Caco-2 (cell line): ENCODE measurements at regions not wholly inside any gene's neighbourhood (a gene's known extent, or its start where the extent isn't known, plus 50 kb on each side); places are given as distances from the start of the nearest gene placed in this dataset.

Experiments
- BruUV-seq: library from RNA; stranded (reverse); fragments of 400-500 nt; replicated peaks from 2 replicates; lab custom pipeline; 2021; lab: Mats Ljungman, UMichigan
- CTCF ChIA-PET: fragments of 300-600 bp; sonication (Branson Sonifier 250); formaldehyde crosslinking; loops from one replicate; lab custom pipeline; 2022; ENCODE audit warnings: antibody characterized with exemption; lab: Charles Lee
- POLR2A ChIA-PET: fragments of 300-600 bp; sonication (Branson Sonifier 250); formaldehyde crosslinking; loops from one replicate; lab custom pipeline; 2022; ENCODE audit warnings: antibody characterized with exemption; lab: Charles Lee
- DNase-seq, 2 experiments: peaks; one replicate each; pipeline versions ENCODE4 v3.0.0 to v3.0.0-alpha.2; 2020 to 2022
- H3K27me3 ChIP-seq: replicated peaks from 2 replicates; pipeline ENCODE4 v1.6.0; 2011; ENCODE audit warnings: low read length; ENCODE audit not compliant: control insufficient read depth, insufficient read depth
- H3K36me3 ChIP-seq: 2 replicates; pipeline ENCODE4 v1.5.1; 2011; ENCODE audit warnings: low read length; ENCODE audit not compliant: control insufficient read depth, insufficient read depth
- H3K4me1 ChIP-seq: fragments of 250-450 bp; sonication (Bioruptor Pico); 2 replicates; pipeline ENCODE4 v1.5.1; 2020; ENCODE audit warnings: mild to moderate bottlenecking
- H3K4me3 ChIP-seq: 2 replicates; pipeline ENCODE4 v1.5.1; 2011; ENCODE audit warnings: low read depth, mild to moderate bottlenecking, control low read depth, low read length
- H3K9me3 ChIP-seq: fragments of 250-450 bp; sonication (Bioruptor Pico); 2 replicates; pipeline ENCODE4 v1.5.1; 2020; ENCODE audit warnings: mild to moderate bottlenecking, moderate library complexity
- H3K27ac Mint-ChIP-seq: one replicate; pipeline ENCODE4 v1.8.0; 2022; ENCODE audit warnings: mixed read lengths; ENCODE audit not compliant: unreplicated experiment
- H3K27me3 Mint-ChIP-seq: one replicate; pipeline ENCODE4 v1.8.0; 2022; ENCODE audit warnings: mixed read lengths; ENCODE audit not compliant: insufficient read depth, unreplicated experiment
- H3K36me3 Mint-ChIP-seq: one replicate; pipeline ENCODE4 v1.8.0; 2022; ENCODE audit warnings: mild to moderate bottlenecking, mixed read lengths; ENCODE audit not compliant: insufficient read depth, unreplicated experiment
- H3K4me1 Mint-ChIP-seq: one replicate; pipeline ENCODE4 v1.8.0; 2022; ENCODE audit warnings: low read depth, mixed read lengths; ENCODE audit not compliant: unreplicated experiment
- H3K4me3 Mint-ChIP-seq: one replicate; pipeline ENCODE4 v1.8.0; 2022; ENCODE audit warnings: mild to moderate bottlenecking, moderate library complexity, mixed read lengths; ENCODE audit not compliant: unreplicated experiment
- H3K9me3 Mint-ChIP-seq: one replicate; pipeline ENCODE4 v1.8.0; 2022; ENCODE audit warnings: mixed read lengths; ENCODE audit not compliant: unreplicated experiment
- CTCF ChIP-seq, 2 experiments: fragments of 200-600 bp in 1 of 2; IDR thresholded peaks; 1 replicate in 1 of 2; 2 replicates in 1 of 2; pipeline versions ENCODE4 v1.5.1 to v1.8.0; 2011 to 2022; ENCODE audit warnings: antibody characterized with exemption in 1 of 2, control low read depth in 1 of 2, inconsistent platforms in 1 of 2, low read depth in 1 of 2, low read length in 1 of 2, mild to moderate bottlenecking in 1 of 2, moderate library complexity in 1 of 2; ENCODE audit not compliant: insufficient read depth in 1 of 2, severe bottlenecking in 1 of 2, unreplicated experiment in 1 of 2
- intact Hi-C: fragments of 100-400 bp; cut with micrococcal nuclease; formaldehyde crosslinking; loops from one replicate; pipeline ENCODE4 v1.10.0; 2022; ENCODE audit not compliant: unreplicated experiment

- POLR2A ChIA-PET: no interaction called here
- H3K27me3 Mint-ChIP-seq: peaks cover 11% of the 10 kb centered on the region
- intact Hi-C loops: no loop called here
- Histone ChIP-seq H3K4me3 (no peak overlapping the region), H3K27me3 (no peaks in the 10 kb centered on the region), H3K36me3 (no peaks in the 10 kb centered on the region), H3K4me1 (no peaks in the 10 kb centered on the region), H3K9me3 (no peaks in the 10 kb centered on the region)
- H3K9me3 Mint-ChIP-seq: no peaks in the 10 kb centered on the region
- no peak for TF ChIP-seq CTCF (IDR thresholded peaks at IDR 0.05; ENCODE audit: insufficient read depth in 1 of 2, low read depth in 1 of 2, low read length in 1 of 2, severe bottlenecking in 1 of 2, unreplicated experiment in 1 of 2)
- no peaks in the 10 kb centered on the region for H3K4me1 Mint-ChIP-seq
- no peak overlapping the region for H3K27ac Mint-ChIP-seq
- DNase-seq: no peak
- no TSS peak for BruUV-seq
- CTCF ChIA-PET: no interaction called here
- H3K4me3 Mint-ChIP-seq: no peak overlapping the region
- H3K36me3 Mint-ChIP-seq: no peaks in the 10 kb centered on the region
These were observed 355.0 kb upstream of the CFAP20DC start for GRCh38 chr3:59404851-59405250.

GRCh38 chr3:59404064-59404463 is 354.2 kb upstream of the CFAP20DC start:
- H3K9me3 Mint-ChIP-seq: no peaks in the 10 kb centered on the region
- no peaks in the 10 kb centered on the region for H3K4me1 ChIP-seq
- H3K27me3 Mint-ChIP-seq: peaks cover 11% of the 10 kb centered on the region
- POLR2A ChIA-PET: no interaction called here
- no peak for DNase-seq
- H3K36me3 ChIP-seq: no peaks in the 10 kb centered on the region
- no peaks in the 10 kb centered on the region for H3K4me1 Mint-ChIP-seq
- H3K36me3 Mint-ChIP-seq: no peaks in the 10 kb centered on the region
- intact Hi-C loops: no loop called here
- H3K4me3 Mint-ChIP-seq: no peak overlapping the region
- no peaks in the 10 kb centered on the region for H3K27me3 ChIP-seq
- H3K9me3 ChIP-seq: no peaks in the 10 kb centered on the region
- H3K27ac Mint-ChIP-seq: no peak overlapping the region
- no peak for TF ChIP-seq CTCF (IDR thresholded peaks at IDR 0.05; ENCODE audit: insufficient read depth in 1 of 2, low read depth in 1 of 2, low read length in 1 of 2, severe bottlenecking in 1 of 2, unreplicated experiment in 1 of 2)
- no TSS peak for BruUV-seq
- no peak overlapping the region for H3K4me3 ChIP-seq
- CTCF ChIA-PET: no interaction called here

GRCh38 chr3:59401924-59402323 is 352.1 kb upstream of the CFAP20DC start:
- Mint-ChIP-seq H3K4me1 (no peaks in the 10 kb centered on the region), H3K27ac (no peak overlapping the region), H3K27me3 (peaks cover 13% of the 10 kb centered on the region), H3K9me3 (no peaks in the 10 kb centered on the region), H3K4me3 (no peak overlapping the region), H3K36me3 (no peaks in the 10 kb centered on the region)
- POLR2A ChIA-PET: no interaction called here
- H3K4me3 ChIP-seq: no peak overlapping the region
- no peaks in the 10 kb centered on the region for H3K36me3 ChIP-seq
- no TSS peak for BruUV-seq
- no peaks in the 10 kb centered on the region for H3K27me3 ChIP-seq
- H3K9me3 ChIP-seq: no peaks in the 10 kb centered on the region
- CTCF ChIA-PET: no interaction called here
- H3K4me1 ChIP-seq: no peaks in the 10 kb centered on the region
- TF ChIP-seq CTCF (IDR thresholded peaks at IDR 0.05; ENCODE audit: insufficient read depth in 1 of 2, low read depth in 1 of 2, low read length in 1 of 2, severe bottlenecking in 1 of 2, unreplicated experiment in 1 of 2): no peak
- intact Hi-C loops: no loop called here
- DNase-seq: no peak
